ENCODE measurements at regions not wholly inside any gene's neighbourhood (a gene's known extent, or its start where the extent isn't known, plus 50 kb on each side); places are given as distances from the start of the nearest gene placed in this dataset.

GRCh38 chr2:183610724-183611123, 486.5 kb downstream of the NUP35 start:
- no peak for TF ChIP-seq CTCF (IDR thresholded peaks at IDR 0.05; ENCODE audit: unreplicated experiment in 3 of 3)
- Mint-ChIP-seq H3K4me3 (no peak overlapping the region), H3K27me3 (ENCODE audit: low read depth) (no peaks in the 10 kb centered on the region), H3K9me3 (no peaks in the 10 kb centered on the region), H3K36me3 (ENCODE audit: low read depth) (no peaks in the 10 kb centered on the region), H3K27ac (no peak overlapping the region), H3K4me1 (peaks cover 7% of the 10 kb centered on the region)

GRCh38 chr2:183614799-183615435, 490.7 kb downstream of the NUP35 start:
- Mint-ChIP-seq H3K27ac (peak overlapping the region in 1 of 3 experiments; percentile 39), H3K4me3 (no peak overlapping the region), H3K4me1 (peaks cover 7% of the 10 kb centered on the region), H3K27me3 (ENCODE audit: low read depth) (no peaks in the 10 kb centered on the region), H3K9me3 (peaks cover 18% of the 10 kb centered on the region), H3K36me3 (ENCODE audit: low read depth) (no peaks in the 10 kb centered on the region)
- TF ChIP-seq CTCF (IDR thresholded peaks at IDR 0.05; ENCODE audit: unreplicated experiment in 3 of 3), result no peak

- Mint-ChIP-seq H3K27me3 (ENCODE audit: low read depth) (peaks cover 4% of the 10 kb centered on the region), H3K9me3 (peaks cover 13% of the 10 kb centered on the region), H3K36me3 (ENCODE audit: low read depth) (no peaks in the 10 kb centered on the region), H3K27ac (no peak overlapping the region), H3K4me3 (no peak overlapping the region), H3K4me1 (no peaks in the 10 kb centered on the region)
- TF ChIP-seq CTCF (IDR thresholded peaks at IDR 0.05; ENCODE audit: unreplicated experiment in 3 of 3), result no peak
Measured at GRCh38 chr2:183623227-183623626, 499.0 kb downstream of the NUP35 start.

GRCh38 chr2:183630964-183631363, 506.7 kb downstream of the NUP35 start:
- Mint-ChIP-seq H3K4me3 (no peak overlapping the region), H3K27me3 (ENCODE audit: low read depth) (peaks cover 4% of the 10 kb centered on the region), H3K27ac (no peak overlapping the region), H3K4me1 (no peaks in the 10 kb centered on the region), H3K9me3 (no peaks in the 10 kb centered on the region), H3K36me3 (ENCODE audit: low read depth) (no peaks in the 10 kb centered on the region)
- no peak for TF ChIP-seq CTCF (IDR thresholded peaks at IDR 0.05; ENCODE audit: unreplicated experiment in 3 of 3)

GRCh38 chr2:183656121-183656520, 531.9 kb downstream of the NUP35 start:
- no peaks in the 10 kb centered on the region for H3K27me3 Mint-ChIP-seq (ENCODE audit: low read depth)
- no peaks in the 10 kb centered on the region for H3K36me3 Mint-ChIP-seq (ENCODE audit: low read depth)
- H3K9me3 Mint-ChIP-seq, result peaks cover 3% of the 10 kb centered on the region
- H3K4me1 Mint-ChIP-seq, result no peaks in the 10 kb centered on the region
- H3K4me3 Mint-ChIP-seq, result no peak overlapping the region
- TF ChIP-seq CTCF (IDR thresholded peaks at IDR 0.05; ENCODE audit: unreplicated experiment in 3 of 3), result no peak
- H3K27ac Mint-ChIP-seq, result no peak overlapping the region

GRCh38 chr2:183665425-183665824, 541.2 kb downstream of the NUP35 start:
- Mint-ChIP-seq H3K4me1 (peaks cover 16% of the 10 kb centered on the region), H3K27ac (peak overlapping the region in 1 of 3 experiments; percentile 2), H3K4me3 (peak overlapping the region in 1 of 3 experiments; percentile 5), H3K27me3 (ENCODE audit: low read depth) (no peaks in the 10 kb centered on the region), H3K36me3 (ENCODE audit: low read depth) (no peaks in the 10 kb centered on the region), H3K9me3 (no peaks in the 10 kb centered on the region)
- TF ChIP-seq CTCF (IDR thresholded peaks at IDR 0.05; ENCODE audit: unreplicated experiment in 3 of 3), result no peak

All from nephron (organoid).